ENCODE measurements at regions not wholly inside any gene's neighbourhood (a gene's known extent, or its start where the extent isn't known, plus 50 kb on each side); places are given as distances from the start of the nearest gene placed in this dataset.

- H3K9me3 Mint-ChIP-seq (ENCODE audit: insufficient read depth), result no peaks in the 10 kb centered on the region
- TF ChIP-seq EZH2 (IDR thresholded peaks at IDR 0.05; ENCODE audit: borderline replicate concordance, insufficient read depth, low read depth, low read length, poor library complexity, severe bottlenecking) (no peak), CTCF (IDR thresholded peaks at IDR 0.05) (no peak)
- H3K27me3 Mint-ChIP-seq, result peaks cover 9% of the 10 kb centered on the region
- H3K4me3 Mint-ChIP-seq, result no peak overlapping the region
- no peak overlapping the region for H3K27ac ChIP-seq (ENCODE audit: low read length in 2 of 2)
- no peaks in the 10 kb centered on the region for H3K27me3 ChIP-seq (replicated peaks in 1 of 4; ENCODE audit: control extremely low read depth in 1 of 4, control insufficient read depth in 3 of 4, insufficient read depth in 4 of 4, low read length in 3 of 4)
- H4K20me1 ChIP-seq (ENCODE audit: control insufficient read depth, insufficient read depth, low read length, poor library complexity, severe bottlenecking), result no peaks in the 10 kb centered on the region
- no peak overlapping the region for H2AFZ ChIP-seq (ENCODE audit: insufficient read depth, low read depth, low read length, poor library complexity, severe bottlenecking)
- POLR2A ChIA-PET, result no interaction called here
- 93% methylated on average over 6 of the region's 11 CpGs for WGBS (ENCODE audit: insufficient coverage)
- no peak overlapping the region for H3K4me2 ChIP-seq (replicated peaks; ENCODE audit: low read depth, low read length, poor library complexity, severe bottlenecking)
- intact Hi-C loops (cut with micrococcal nuclease), result no loop called here
- no peaks in the 10 kb centered on the region for H3K79me2 ChIP-seq (ENCODE audit: control insufficient read depth, insufficient read depth, low read length)
- no peak overlapping the region for H3K4me3 ChIP-seq (ENCODE audit: control extremely low read depth in 1 of 5, extremely low read depth in 1 of 5, insufficient read depth in 1 of 5, low read depth in 2 of 5, low read length in 4 of 5)
- no peak overlapping the region for H3K27ac Mint-ChIP-seq
- ATAC-seq (ENCODE audit: low read depth) (no peak), DNase-seq (no peak)
- CTCF ChIA-PET, result no interaction called here
- H3K36me3 ChIP-seq (replicated peaks in 1 of 2; ENCODE audit: control extremely low read depth in 1 of 2, control insufficient read depth in 1 of 2, extremely low read depth in 1 of 2, insufficient read depth in 2 of 2, low read length in 1 of 2), result no peaks in the 10 kb centered on the region
- no peaks in the 10 kb centered on the region for H3K4me1 ChIP-seq (ENCODE audit: control insufficient read depth in 2 of 2, insufficient read depth in 2 of 2, low read length in 2 of 2)
- H3K9me3 ChIP-seq (ENCODE audit: control extremely low read depth in 1 of 3, control insufficient read depth in 2 of 3, insufficient read depth in 1 of 3, low read length in 2 of 3), result no peaks in the 10 kb centered on the region
- H3K4me1 Mint-ChIP-seq, result no peaks in the 10 kb centered on the region
- H3K9ac ChIP-seq (ENCODE audit: low read length), result no peak overlapping the region
These were observed 81.3 kb upstream of the HPCAL1 start for GRCh38 chr2:10221443-10221842.

- no peak for ATAC-seq (ENCODE audit: low read depth)
- intact Hi-C loops (cut with micrococcal nuclease), result no loop called here
- H3K4me3 Mint-ChIP-seq, result no peak overlapping the region
These were observed 80.5 kb upstream of the HPCAL1 start for GRCh38 chr2:10221976-10222870.

More at GRCh38 chr2:10221976-10222870, 80.5 kb upstream of the HPCAL1 start:
- TF ChIP-seq CTCF (IDR thresholded peaks at IDR 0.05), result no peak
- no peak for TF ChIP-seq EZH2 (IDR thresholded peaks at IDR 0.05; ENCODE audit: borderline replicate concordance, insufficient read depth, low read depth, low read length, poor library complexity, severe bottlenecking)
- Histone ChIP-seq H3K4me1 (ENCODE audit: control insufficient read depth in 2 of 2, insufficient read depth in 2 of 2, low read length in 2 of 2) (no peaks in the 10 kb centered on the region), H3K4me3 (ENCODE audit: control extremely low read depth in 1 of 5, extremely low read depth in 1 of 5, insufficient read depth in 1 of 5, low read depth in 2 of 5, low read length in 4 of 5) (no peak overlapping the region), H3K79me2 (ENCODE audit: control insufficient read depth, insufficient read depth, low read length) (no peaks in the 10 kb centered on the region), H3K9ac (ENCODE audit: low read length) (no peak overlapping the region), H3K27me3 (replicated peaks in 1 of 4; ENCODE audit: control extremely low read depth in 1 of 4, control insufficient read depth in 3 of 4, insufficient read depth in 4 of 4, low read length in 3 of 4) (no peaks in the 10 kb centered on the region), H3K9me3 (ENCODE audit: control extremely low read depth in 1 of 3, control insufficient read depth in 2 of 3, insufficient read depth in 1 of 3, low read length in 2 of 3) (no peaks in the 10 kb centered on the region), H3K36me3 (replicated peaks in 1 of 2; ENCODE audit: control extremely low read depth in 1 of 2, control insufficient read depth in 1 of 2, extremely low read depth in 1 of 2, insufficient read depth in 2 of 2, low read length in 1 of 2) (no peaks in the 10 kb centered on the region), H4K20me1 (ENCODE audit: control insufficient read depth, insufficient read depth, low read length, poor library complexity, severe bottlenecking) (no peaks in the 10 kb centered on the region), H3K27ac (ENCODE audit: low read length in 2 of 2) (no peak overlapping the region), H2AFZ (ENCODE audit: insufficient read depth, low read depth, low read length, poor library complexity, severe bottlenecking) (no peak overlapping the region), H3K4me2 (replicated peaks; ENCODE audit: low read depth, low read length, poor library complexity, severe bottlenecking) (no peak overlapping the region)
- CTCF ChIA-PET, result no interaction called here
- peaks cover 9% of the 10 kb centered on the region for H3K27me3 Mint-ChIP-seq
- POLR2A ChIA-PET, result no interaction called here
- no peaks in the 10 kb centered on the region for H3K9me3 Mint-ChIP-seq (ENCODE audit: insufficient read depth)
- no peak overlapping the region for H3K27ac Mint-ChIP-seq
- 92% methylated on average over 13 of the region's 19 CpGs for WGBS (ENCODE audit: insufficient coverage)
- no peak for DNase-seq
- no peaks in the 10 kb centered on the region for H3K4me1 Mint-ChIP-seq

Data from B cell (primary cell).